Lung (tissue), 11 donors: ENCODE measurements at regions not wholly inside any gene's neighbourhood (a gene's known extent, or its start where the extent isn't known, plus 50 kb on each side); places are given as distances from the start of the nearest gene placed in this dataset.

ENCODE experiments used
- ATAC-seq: fragments of 200-7000 bp; cut with Tn5 transposase; one replicate; pipeline ENCODE4 v1.9.1; 2020; ENCODE audit warnings: moderate number of reproducible peaks; ENCODE audit not compliant: insufficient read depth, low FRiP score
- DNase-seq, 3 donors: peaks; one replicate each; pipeline ENCODE4 v3.0.0-alpha.2; 2013 to 2017
- H3K27ac ChIP-seq, 2 donors: one replicate each; pipeline ENCODE4 v1.5.1; 2013; ENCODE audit warnings: mild to moderate bottlenecking in 2 of 2, moderate library complexity in 2 of 2, control low read depth in 1 of 2, inconsistent platforms in 1 of 2, low read depth in 1 of 2, low read length in 1 of 2
- H3K27me3 ChIP-seq, 3 donors: one replicate each; pipeline ENCODE4 v1.5.1; 2013; ENCODE audit warnings: low read length in 2 of 3; ENCODE audit not compliant: control insufficient read depth in 3 of 3, insufficient read depth in 3 of 3
- H3K36me3 ChIP-seq, 4 donors: one replicate each; pipeline ENCODE4 v1.5.1; 2013; ENCODE audit warnings: low read length in 4 of 4, mild to moderate bottlenecking in 1 of 4, moderate library complexity in 1 of 4; ENCODE audit not compliant: control insufficient read depth in 4 of 4, insufficient read depth in 4 of 4
- H3K4me1 ChIP-seq, 5 donors: one replicate each; pipeline ENCODE4 v1.5.1; 2013; ENCODE audit warnings: low read length in 5 of 5, mild to moderate bottlenecking in 2 of 5, moderate library complexity in 1 of 5; ENCODE audit not compliant: control insufficient read depth in 5 of 5, insufficient read depth in 5 of 5
- H3K4me3 ChIP-seq: one replicate; pipeline ENCODE4 v1.5.1; 2013; ENCODE audit warnings: mild to moderate bottlenecking, control low read depth, moderate library complexity
- H3K9ac ChIP-seq, 2 donors: one replicate each; pipeline ENCODE4 v1.5.1; 2013; ENCODE audit warnings: low read length in 2 of 2, control low read depth in 1 of 2; ENCODE audit not compliant: insufficient read depth in 1 of 2
- H3K9me3 ChIP-seq, 4 donors: one replicate each; pipeline ENCODE4 v1.5.1; 2013; ENCODE audit warnings: low read length in 3 of 4, mild to moderate bottlenecking in 1 of 4, moderate library complexity in 1 of 4; ENCODE audit not compliant: control insufficient read depth in 4 of 4, insufficient read depth in 3 of 4
- CTCF ChIP-seq: IDR thresholded peaks from 2 replicates; pipeline ENCODE4 v1.5.1; 2012; ENCODE audit warnings: mild to moderate bottlenecking; ENCODE audit errors: control extremely low read depth, extremely low read depth
- WGBS, 2 donors: extraction: QIAGEN DNeasy Blood & Tissue Kit; methylation state at CpG; one replicate each; pipeline ENCODE4 v1.1.7; 2013; 5-methylcytosine and 5-hydroxymethylcytosine counted together
- donor health status: control.
- donor health status: control.
- donor health status: Bipolar disorder and iron deficiency.
- donor health status: healthy.
- donor health status: DM: yes; HTN: yes; CAD: no.

GRCh38 chr22:48078825-48079224, 1316.4 kb downstream of the TBC1D22A start:
- no peak overlapping the region for H3K9ac ChIP-seq
- no peaks in the 10 kb centered on the region for H3K36me3 ChIP-seq
- 75 to 76% methylated on average over 5 of the region's 5 CpGs for whole genome bisulfite sequencing, 2 donors
- H3K27ac ChIP-seq: no peak overlapping the region
- DNase-seq: no peak
- no peak overlapping the region for H3K4me3 ChIP-seq
- H3K27me3 ChIP-seq: peaks cover 0 to 9% (median 2%) of the 10 kb centered on the region in 3 donors
- no peaks in the 10 kb centered on the region for H3K9me3 ChIP-seq
- no peak for ATAC-seq
- H3K4me1 ChIP-seq: no peaks in the 10 kb centered on the region
- TF ChIP-seq CTCF: no peak

GRCh38 chr22:48077699-48078098, 1315.2 kb downstream of the TBC1D22A start:
- H3K9ac ChIP-seq: no peak overlapping the region
- no peak for ATAC-seq
- H3K36me3 ChIP-seq: no peaks in the 10 kb centered on the region
- H3K27ac ChIP-seq: no peak overlapping the region
- 81 to 93% methylated on average over 6 of the region's 6 CpGs for WGBS, 2 donors
- TF ChIP-seq CTCF: no peak
- H3K4me3 ChIP-seq: no peak overlapping the region
- H3K4me1 ChIP-seq: no peaks in the 10 kb centered on the region
- DNase-seq: no peak
- H3K27me3 ChIP-seq: peaks cover 0 to 9% (median 2%) of the 10 kb centered on the region in 3 donors
- H3K9me3 ChIP-seq: no peaks in the 10 kb centered on the region

- Histone ChIP-seq H3K9ac (no peak overlapping the region), H3K9me3 (no peaks in the 10 kb centered on the region), H3K4me3 (no peak overlapping the region), H3K27me3 (peaks cover 0 to 9% (median 2%) of the 10 kb centered on the region in 3 donors), H3K36me3 (no peaks in the 10 kb centered on the region), H3K27ac (no peak overlapping the region), H3K4me1 (no peaks in the 10 kb centered on the region)
- no peak for DNase-seq
- no peak for ATAC-seq
- no peak for TF ChIP-seq CTCF
- 78 to 85% methylated on average over 10 of the region's 10 CpGs for WGBS, 2 donors
Observed at GRCh38 chr22:48076008-48076407, 1313.6 kb downstream of the TBC1D22A start.

GRCh38 chr22:48075604-48076003, 1313.2 kb downstream of the TBC1D22A start:
- no peaks in the 10 kb centered on the region for H3K9me3 ChIP-seq
- H3K36me3 ChIP-seq: no peaks in the 10 kb centered on the region
- TF ChIP-seq CTCF: no peak
- H3K9ac ChIP-seq: no peak overlapping the region
- no peaks in the 10 kb centered on the region for H3K4me1 ChIP-seq
- WGBS, 2 donors: 92 to 98% methylated on average over 5 of the region's 5 CpGs
- no peak overlapping the region for H3K4me3 ChIP-seq
- H3K27ac ChIP-seq: no peak overlapping the region
- ATAC-seq (no peak), DNase-seq (no peak)
- peaks cover 0 to 9% (median 2%) of the 10 kb centered on the region in 3 donors for H3K27me3 ChIP-seq
